ENCODE measurements at regions not wholly inside any gene's neighbourhood (a gene's known extent, or its start where the extent isn't known, plus 50 kb on each side); places are given as distances from the start of the nearest gene placed in this dataset.

DNA sequence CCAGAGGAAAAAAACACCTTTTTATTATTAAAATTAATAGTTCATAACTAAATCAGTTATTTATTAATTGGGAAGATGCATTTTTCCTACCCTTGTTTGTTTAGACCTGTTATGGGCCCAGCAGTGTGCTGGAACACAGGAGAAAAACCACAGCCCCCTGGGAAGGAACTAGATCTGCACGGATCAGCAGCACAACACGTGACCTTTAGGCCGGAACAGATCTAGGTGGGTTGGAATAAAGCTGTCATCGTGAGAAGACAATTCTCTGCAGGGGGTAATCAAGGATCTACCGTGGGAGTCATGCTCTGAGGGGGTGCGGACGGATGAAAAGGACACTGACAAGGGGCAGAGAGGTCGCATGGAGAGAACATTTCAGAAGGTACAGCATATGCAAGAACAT, 95.8 kb upstream of the SPATA31C2 start:
- no peak for TF ChIP-seq CTCF (conservative IDR thresholded peaks at IDR 0.05; ENCODE audit: low read depth, low read length)

GRCh38 chr9:88233091-88233490, 94.8 kb upstream of the SPATA31C2 start:
- H3K4me3 ChIP-seq (ENCODE audit: low read depth, low read length) = no peak overlapping the region
- no peak for DNase-seq (ENCODE audit: low read depth)
- TF ChIP-seq CTCF (conservative IDR thresholded peaks at IDR 0.05; ENCODE audit: low read depth, low read length) = no peak

More for the DNA sequence above, 95.8 kb upstream of the SPATA31C2 start:
- no peak overlapping the region for H3K4me3 ChIP-seq (ENCODE audit: low read depth, low read length)
- no peak for DNase-seq (ENCODE audit: low read depth)

GRCh38 chr9:88230612-88231011, 92.3 kb upstream of the SPATA31C2 start:
- no peak for DNase-seq (ENCODE audit: low read depth)
- TF ChIP-seq CTCF (conservative IDR thresholded peaks at IDR 0.05; ENCODE audit: low read depth, low read length) = no peak
- no peak overlapping the region for H3K4me3 ChIP-seq (ENCODE audit: low read depth, low read length)

DNA sequence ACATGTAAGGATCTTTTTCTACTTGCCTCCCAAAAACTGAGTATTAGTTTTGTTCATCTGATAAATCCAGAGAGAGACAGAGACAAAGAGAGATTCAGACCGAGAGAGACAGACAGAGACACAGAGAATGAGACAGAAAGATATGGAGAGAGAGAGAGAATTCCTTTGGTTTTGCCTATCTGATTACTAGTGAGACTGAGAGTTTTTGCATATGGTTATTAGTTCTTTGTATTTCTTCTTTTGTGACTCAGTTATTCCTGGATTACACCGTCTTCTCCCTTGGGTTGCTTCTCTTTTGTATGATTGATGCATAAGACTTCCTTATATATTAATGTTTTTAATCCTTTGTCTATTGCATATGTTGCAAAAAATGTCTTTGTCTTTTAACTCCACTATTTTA, 91.2 kb upstream of the SPATA31C2 start:
- H3K4me3 ChIP-seq (ENCODE audit: low read depth, low read length) = no peak overlapping the region
- no peak for TF ChIP-seq CTCF (conservative IDR thresholded peaks at IDR 0.05; ENCODE audit: low read depth, low read length)
- DNase-seq (ENCODE audit: low read depth) = no peak

DNA sequence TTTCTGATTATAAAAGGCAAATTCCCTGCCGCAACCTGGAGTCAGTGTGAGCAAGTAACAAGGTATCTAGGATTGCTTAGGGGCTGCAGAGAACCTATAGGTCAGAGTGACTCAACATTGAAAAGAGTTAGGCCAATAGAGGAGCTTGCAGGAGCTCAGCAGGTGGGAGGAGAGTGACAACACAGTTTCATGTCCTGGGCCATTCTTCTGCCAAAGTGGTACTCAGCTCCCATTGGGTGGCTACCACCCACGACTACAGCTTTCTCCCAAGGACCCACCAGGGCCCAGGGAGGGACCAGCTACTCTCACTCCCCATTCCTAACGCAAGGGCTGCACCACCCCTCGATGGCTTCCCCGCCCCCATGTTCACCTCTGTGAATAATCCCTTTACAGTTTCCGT, 86.7 kb upstream of the SPATA31C2 start:
- DNase-seq (ENCODE audit: low read depth) = no peak
- no peak overlapping the region for H3K4me3 ChIP-seq (ENCODE audit: low read depth, low read length)
- TF ChIP-seq CTCF (conservative IDR thresholded peaks at IDR 0.05; ENCODE audit: low read depth, low read length) = no peak

DNA sequence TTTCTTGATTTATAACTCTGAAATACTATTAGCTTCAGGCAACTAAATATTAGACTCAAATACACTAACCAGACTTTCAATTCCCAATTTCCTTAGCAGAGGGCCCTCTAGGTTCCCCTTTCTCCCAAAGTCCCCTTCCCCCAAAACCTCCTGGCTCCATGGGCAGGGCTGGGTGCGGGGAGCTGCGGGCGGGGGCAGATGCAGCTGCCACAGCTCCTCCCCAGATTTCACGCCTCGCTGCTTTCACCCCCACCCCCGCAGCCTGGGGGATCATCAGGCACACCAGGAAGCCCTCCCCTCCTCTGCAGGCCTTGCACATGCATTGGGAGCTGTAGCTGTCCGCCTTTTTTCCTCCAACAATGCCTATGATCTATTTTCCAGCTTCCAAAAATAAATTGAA, 82.8 kb upstream of the SPATA31C2 start:
- H3K4me3 ChIP-seq (ENCODE audit: low read depth, low read length) = no peak overlapping the region
- DNase-seq (ENCODE audit: low read depth) = no peak
- TF ChIP-seq CTCF (conservative IDR thresholded peaks at IDR 0.05; ENCODE audit: low read depth, low read length) = no peak

DNA sequence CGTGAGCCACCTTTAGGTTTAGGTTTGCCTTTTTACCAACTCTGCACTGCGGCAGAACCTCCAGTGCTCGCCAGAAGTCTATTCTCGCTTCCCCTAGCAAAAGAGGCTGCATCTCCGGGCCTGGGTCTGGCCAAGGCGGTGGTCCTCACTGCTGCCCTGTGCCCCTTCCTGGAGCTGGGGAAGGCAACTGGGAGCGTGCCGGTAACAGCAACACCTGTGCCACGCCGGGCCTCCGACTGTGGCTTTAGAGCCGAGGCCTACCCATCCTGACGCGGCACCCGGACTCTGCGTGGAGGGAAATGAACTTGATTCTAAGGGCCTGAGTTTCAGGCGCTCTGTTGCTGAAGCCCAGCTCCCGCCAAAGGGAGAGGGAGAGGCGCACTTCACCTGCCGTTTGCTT, 82.4 kb upstream of the SPATA31C2 start:
- DNase-seq (ENCODE audit: low read depth) = no peak
- no peak overlapping the region for H3K4me3 ChIP-seq (ENCODE audit: low read depth, low read length)
- TF ChIP-seq CTCF (conservative IDR thresholded peaks at IDR 0.05; ENCODE audit: low read depth, low read length) = no peak

Data from epithelial cell of proximal tubule (primary cell).